H9 (cell line): ENCODE measurements at regions not wholly inside any gene's neighbourhood (a gene's known extent, or its start where the extent isn't known, plus 50 kb on each side); places are given as distances from the start of the nearest gene placed in this dataset.

Experiments
- DNase-seq: peaks from one replicate; pipeline ENCODE4 v3.0.0-alpha.2; 2017
- H2AFZ ChIP-seq: one replicate; pipeline ENCODE4 v1.6.1; 2013; ENCODE audit warnings: mild to moderate bottlenecking, low read length, control low read depth, moderate library complexity
- H2AK5ac ChIP-seq: 2 replicates; pipeline ENCODE4 v1.6.1; 2013; ENCODE audit warnings: low read length, control low read depth, mixed read lengths; ENCODE audit not compliant: insufficient read length
- H2BK120ac ChIP-seq: one replicate; pipeline ENCODE4 v1.6.1; 2013; ENCODE audit warnings: low read depth, mild to moderate bottlenecking, low read length, control low read depth, inconsistent platforms; ENCODE audit not compliant: poor library complexity, severe bottlenecking
- H2BK12ac ChIP-seq: 2 replicates; pipeline ENCODE4 v1.6.1; 2013; ENCODE audit warnings: low read length, control low read depth, mixed read lengths, low read depth; ENCODE audit not compliant: insufficient read length
- H2BK15ac ChIP-seq: 2 replicates; pipeline ENCODE4 v1.6.1; 2013; ENCODE audit warnings: low read depth, low read length, control low read depth
- H2BK20ac ChIP-seq: one replicate; pipeline ENCODE4 v1.6.1; 2013; ENCODE audit warnings: low read depth, mild to moderate bottlenecking, low read length, control low read depth, inconsistent platforms; ENCODE audit not compliant: poor library complexity, severe bottlenecking
- H2BK5ac ChIP-seq: 2 replicates; pipeline ENCODE4 v1.6.1; 2013; ENCODE audit warnings: low read length, control low read depth, mixed read lengths; ENCODE audit not compliant: insufficient read length
- H3K14ac ChIP-seq: 2 replicates; pipeline ENCODE4 v1.6.1; 2013; ENCODE audit warnings: low read length, control low read depth; ENCODE audit not compliant: insufficient read depth
- H3K18ac ChIP-seq: 2 replicates; pipeline ENCODE4 v1.6.1; 2013; ENCODE audit warnings: low read depth, mild to moderate bottlenecking, mixed read lengths, low read length, control low read depth; ENCODE audit not compliant: insufficient read length
- H3K23ac ChIP-seq: 2 replicates; pipeline ENCODE4 v1.6.1; 2013; ENCODE audit warnings: low read length, control low read depth, mixed read lengths, low read depth; ENCODE audit not compliant: insufficient read length
- H3K23me2 ChIP-seq: 2 replicates; pipeline ENCODE4 v1.6.1; 2013; ENCODE audit warnings: low read depth, mild to moderate bottlenecking, mixed read lengths, low read length, control low read depth; ENCODE audit not compliant: insufficient read length, poor library complexity, severe bottlenecking
- H3K27ac ChIP-seq: 2 replicates; pipeline ENCODE4 v1.5.1; 2013; ENCODE audit warnings: low read length, control low read depth, mixed read lengths, low read depth; ENCODE audit not compliant: insufficient read length
- H3K27me3 ChIP-seq: 2 replicates; pipeline ENCODE4 v1.6.1; 2013; ENCODE audit warnings: low read length, control low read depth, inconsistent platforms; ENCODE audit not compliant: insufficient read depth
- H3K4ac ChIP-seq: 2 replicates; pipeline ENCODE4 v1.6.1; 2013; ENCODE audit warnings: low read depth, mild to moderate bottlenecking, control low read depth, inconsistent platforms, low read length, moderate library complexity
- H3K4me1 ChIP-seq: 2 replicates; pipeline ENCODE4 v1.6.1; 2013; ENCODE audit warnings: low read length, control low read depth, inconsistent platforms; ENCODE audit not compliant: insufficient read depth
- H3K4me2 ChIP-seq: 2 replicates; pipeline ENCODE4 v1.6.1; 2013; ENCODE audit warnings: low read length, control low read depth, mixed read lengths; ENCODE audit not compliant: insufficient read length, insufficient read depth
- H3K56ac ChIP-seq: 2 replicates; pipeline ENCODE4 v1.6.1; 2013; ENCODE audit warnings: low read depth, mild to moderate bottlenecking, mixed read lengths, low read length, control low read depth; ENCODE audit not compliant: insufficient read length
- H3K79me1 ChIP-seq: 2 replicates; pipeline ENCODE4 v1.6.1; 2013; ENCODE audit warnings: low read depth, mild to moderate bottlenecking, moderate library complexity, low read length, control low read depth, inconsistent platforms; ENCODE audit not compliant: insufficient read depth, poor library complexity, severe bottlenecking
- H3K79me2 ChIP-seq: 2 replicates; pipeline ENCODE4 v1.6.1; 2013; ENCODE audit warnings: low read length, control low read depth, inconsistent platforms; ENCODE audit not compliant: insufficient read depth
- H3K9ac ChIP-seq: 2 replicates; pipeline ENCODE4 v1.6.1; 2013; ENCODE audit warnings: low read length, control low read depth, mixed read lengths; ENCODE audit not compliant: insufficient read length; ENCODE audit errors: extremely low read depth
- H3K9me3 ChIP-seq: one replicate; pipeline ENCODE4 v1.6.1; 2013; ENCODE audit warnings: low read depth, low read length, inconsistent platforms; ENCODE audit not compliant: control insufficient read depth
- H3T11ph ChIP-seq: one replicate; pipeline ENCODE4 v1.6.1; 2013; ENCODE audit warnings: mild to moderate bottlenecking, low read length, control low read depth, inconsistent platforms
- H4K20me1 ChIP-seq: one replicate; pipeline ENCODE4 v1.6.1; 2013; ENCODE audit not compliant: control insufficient read depth, insufficient read length, insufficient read depth
- H4K5ac ChIP-seq: 2 replicates; pipeline ENCODE4 v1.6.1; 2013; ENCODE audit warnings: low read depth, mild to moderate bottlenecking, mixed read lengths, low read length, control low read depth; ENCODE audit not compliant: insufficient read length
- H4K8ac ChIP-seq: replicated peaks from 2 replicates; pipeline ENCODE4 v1.6.1; 2013; ENCODE audit warnings: low read length, control low read depth, mixed read lengths, low read depth; ENCODE audit not compliant: insufficient read length
- H4K91ac ChIP-seq: 2 replicates; pipeline ENCODE4 v1.6.1; 2013; ENCODE audit warnings: low read depth, mild to moderate bottlenecking, moderate library complexity, mixed read lengths, low read length, control low read depth; ENCODE audit not compliant: insufficient read length
- H3K27ac Mint-ChIP-seq, 3 experiments: 2 replicates in 2 of 3; 3 replicates in 1 of 3; pipeline ENCODE4 v1.8.0; 2020 to 2021; ENCODE audit warnings: mixed read lengths in 3 of 3, mild to moderate bottlenecking in 1 of 3, moderate library complexity in 1 of 3
- H3K27me3 Mint-ChIP-seq: 2 replicates; pipeline ENCODE4 v1.8.0; 2021; ENCODE audit warnings: low read depth, mild to moderate bottlenecking, moderate library complexity, mixed read lengths
- H3K36me3 Mint-ChIP-seq, 3 experiments: 2 replicates in 2 of 3; 3 replicates in 1 of 3; pipeline ENCODE4 v1.8.0; 2020 to 2021; ENCODE audit warnings: low read depth in 3 of 3, mixed read lengths in 3 of 3; ENCODE audit not compliant: insufficient read depth in 1 of 3
- H3K4me1 Mint-ChIP-seq, 2 experiments: 2 replicates each; pipeline ENCODE4 v1.8.0; 2020; ENCODE audit warnings: mixed read lengths in 2 of 2
- H3K4me3 Mint-ChIP-seq, 2 experiments: 2 replicates in 1 of 2; 3 replicates in 1 of 2; pipeline ENCODE4 v1.8.0; 2020 to 2021; ENCODE audit warnings: mild to moderate bottlenecking in 2 of 2, mixed read lengths in 2 of 2, moderate library complexity in 1 of 2
- H3K9me3 Mint-ChIP-seq, 2 experiments: 2 replicates in 1 of 2; 3 replicates in 1 of 2; pipeline ENCODE4 v1.8.0; 2020; ENCODE audit warnings: mild to moderate bottlenecking in 2 of 2, mixed read lengths in 2 of 2, moderate library complexity in 1 of 2
- CTCF ChIP-seq: fragments of 200-600 bp; sonication (generic); conservative IDR thresholded peaks from 3 replicates; pipeline ENCODE4 v1.8.0; 2021; ENCODE audit warnings: antibody characterized with exemption, mild to moderate bottlenecking
- WGBS: extraction: QIAGEN DNeasy Blood & Tissue Kit; methylation state at CpG from one replicate; pipeline ENCODE4 v1.1.7; 2013; ENCODE audit warnings: missing lambda C conversion rate, low lambda C conversion rate, mixed read lengths; ENCODE audit not compliant: insufficient read length; ENCODE audit errors: extremely low coverage; 5-methylcytosine and 5-hydroxymethylcytosine counted together

DNA sequence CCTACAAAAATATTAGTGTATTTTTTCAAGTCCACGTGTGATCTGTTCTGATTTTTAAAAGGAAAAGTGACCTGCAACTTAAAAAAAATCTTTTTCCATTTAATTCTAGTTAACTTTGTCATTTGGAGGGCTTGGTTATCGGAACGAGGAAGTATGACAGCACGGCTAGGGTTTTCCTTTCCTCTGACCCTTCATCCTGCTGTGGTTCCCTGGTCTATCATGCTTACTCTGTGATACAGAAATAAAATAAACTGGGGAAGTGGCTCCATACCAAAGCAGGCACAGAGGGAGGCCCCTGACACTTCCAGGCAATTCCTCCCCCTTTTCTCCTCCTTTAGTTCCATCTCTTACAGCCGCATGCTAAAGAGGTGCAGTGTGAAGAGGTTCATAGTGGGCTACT lies 491.3 kb downstream of the EDEM1 start:
- H3K27me3 Mint-ChIP-seq = no peaks in the 10 kb centered on the region

More for the DNA sequence above, 491.3 kb downstream of the EDEM1 start:
- Mint-ChIP-seq H3K9me3 (peaks cover 0 to 3% of the 10 kb centered on the region in 2 experiments; a peak in 3 of 5 replicates), H3K36me3 (peaks cover 0 to 2% (median 0%) of the 10 kb centered on the region in 3 experiments; a peak in 1 of 7 replicates), H3K4me3 (no peak overlapping the region), H3K4me1 (peaks cover 0 to 2% of the 10 kb centered on the region in 2 experiments; a peak in 1 of 4 replicates), H3K27ac (no peak overlapping the region)
- Histone ChIP-seq H3T11ph (no peak overlapping the region), H3K18ac (no peak overlapping the region), H3K14ac (no peak overlapping the region), H3K23me2 (no peaks in the 10 kb centered on the region), H3K4ac (no peak overlapping the region), H2BK120ac (no peak overlapping the region), H2AFZ (no peak overlapping the region), H3K9me3 (no peaks in the 10 kb centered on the region), H3K79me1 (no peaks in the 10 kb centered on the region), H3K4me1 (no peaks in the 10 kb centered on the region), H4K91ac (no peak overlapping the region), H3K4me2 (no peak overlapping the region), H4K8ac (no peak overlapping the region), H4K5ac (no peak overlapping the region), H3K27me3 (no peaks in the 10 kb centered on the region), H3K27ac (no peak overlapping the region), H3K9ac (no peak overlapping the region), H2AK5ac (no peak overlapping the region), H3K56ac (no peak overlapping the region), H2BK20ac (no peak overlapping the region), H3K23ac (no peak overlapping the region), H4K20me1 (no peaks in the 10 kb centered on the region), H2BK12ac (no peak overlapping the region), H2BK5ac (no peak overlapping the region), H2BK15ac (no peak overlapping the region), H3K79me2 (no peaks in the 10 kb centered on the region)
- WGBS = no CpG with 5 or more reads among the region's 5 CpGs
- no peak for DNase-seq
- no peak for TF ChIP-seq CTCF
